NCI-H524 treated with DMSO at 0.1 percent for 48 hours (cell line): ENCODE measurements at regions not wholly inside any gene's neighbourhood (a gene's known extent, or its start where the extent isn't known, plus 50 kb on each side); places are given as distances from the start of the nearest gene placed in this dataset.

ENCODE experiments used
- DNase-seq: peaks from one replicate; lab custom pipeline; 2025; lab: John Stamatoyannopoulos, UW

GRCh38 chr4:166491635-166492034 lies 618.6 kb downstream of the TLL1 start:
- no peak for DNase-seq

- DNase-seq = no peak
Observed at GRCh38 chr4:166493924-166494345, 620.9 kb downstream of the TLL1 start.

GRCh38 chr4:166498546-166498945 lies 625.5 kb downstream of the TLL1 start:
- DNase-seq = no peak

- no peak for DNase-seq
Observed at GRCh38 chr4:166499820-166500219, 626.8 kb downstream of the TLL1 start.

- no peak for DNase-seq
Observed at GRCh38 chr4:166501941-166502382, 628.9 kb downstream of the TLL1 start.

GRCh38 chr4:166502660-166503059 lies 629.6 kb downstream of the TLL1 start:
- no peak for DNase-seq

GRCh38 chr4:166506051-166506450 lies 633.0 kb downstream of the TLL1 start:
- DNase-seq = no peak

GRCh38 chr4:166512267-166512666 lies 639.2 kb downstream of the TLL1 start:
- DNase-seq = no peak

GRCh38 chr4:166518315-166518714 lies 645.3 kb downstream of the TLL1 start:
- no peak for DNase-seq

- no peak for DNase-seq
Observed at GRCh38 chr4:166518776-166519175, 645.7 kb downstream of the TLL1 start.

- DNase-seq = no peak
Observed at GRCh38 chr4:166519774-166520173, 646.7 kb downstream of the TLL1 start.

GRCh38 chr4:166527500-166527899 lies 654.5 kb downstream of the TLL1 start:
- no peak for DNase-seq

GRCh38 chr4:166531703-166532102 lies 658.7 kb downstream of the TLL1 start:
- DNase-seq = no peak

- DNase-seq = no peak
Observed at GRCh38 chr4:166535865-166536264, 662.8 kb downstream of the TLL1 start.

GRCh38 chr4:166538491-166539005 lies 665.5 kb downstream of the TLL1 start:
- no peak for DNase-seq

- no peak for DNase-seq
Observed at GRCh38 chr4:166546009-166546408, 673.0 kb downstream of the TLL1 start.

GRCh38 chr4:166577639-166578038 lies 656.7 kb downstream of the SPOCK3 start:
- DNase-seq = no peak

- DNase-seq = no peak
Observed at GRCh38 chr4:166585491-166585890, 648.8 kb downstream of the SPOCK3 start.

GRCh38 chr4:166594326-166594946 lies 639.9 kb downstream of the SPOCK3 start:
- DNase-seq = no peak

GRCh38 chr4:166600264-166600663 lies 634.0 kb downstream of the SPOCK3 start:
- no peak for DNase-seq

- DNase-seq = no peak
Observed at GRCh38 chr4:166602068-166602467, 632.2 kb downstream of the SPOCK3 start.

- DNase-seq = no peak
Observed at GRCh38 chr4:166622425-166622977, 611.8 kb downstream of the SPOCK3 start.

GRCh38 chr4:166625018-166625637 lies 609.2 kb downstream of the SPOCK3 start:
- DNase-seq = no peak
